HG03460 (cell line): ENCODE measurements at regions not wholly inside any gene's neighbourhood (a gene's known extent, or its start where the extent isn't known, plus 50 kb on each side); places are given as distances from the start of the nearest gene placed in this dataset.
"Not testable (repeated sequence)": the region's sequence is repeated elsewhere in the genome, so short reads cannot be mapped to it uniquely, and the experiment has no call there.

Experiments used
- ATAC-seq: cut with Tn5 transposase; IDR thresholded peaks from one replicate; pipeline ENCODE4 v1.9.1; 2021; ENCODE audit not compliant: unreplicated experiment

DNA sequence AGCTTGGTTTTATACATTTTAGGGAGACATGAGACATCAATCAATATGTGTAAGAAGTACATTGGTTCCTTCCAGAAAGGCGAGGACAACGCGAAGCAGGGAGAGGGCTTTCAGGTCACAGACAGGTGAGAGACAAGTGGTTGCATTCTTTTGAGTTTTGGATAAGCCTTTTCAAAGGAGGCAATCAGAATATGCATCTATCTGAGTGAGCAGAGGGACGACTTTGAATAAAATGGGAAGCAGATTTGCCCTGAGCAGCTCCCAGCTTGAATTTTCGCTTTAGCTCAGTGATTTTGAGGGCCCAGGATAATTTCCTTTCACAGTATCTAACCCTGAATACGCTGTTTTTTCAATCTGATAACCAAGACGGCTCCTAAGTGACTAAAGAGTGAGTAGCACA lies 82.5 kb upstream of the MYO3A start:
- ATAC-seq: no peak

- no peak for ATAC-seq
These were observed 81.6 kb upstream of the MYO3A start for GRCh38 chr10:25852364-25852941.

DNA sequence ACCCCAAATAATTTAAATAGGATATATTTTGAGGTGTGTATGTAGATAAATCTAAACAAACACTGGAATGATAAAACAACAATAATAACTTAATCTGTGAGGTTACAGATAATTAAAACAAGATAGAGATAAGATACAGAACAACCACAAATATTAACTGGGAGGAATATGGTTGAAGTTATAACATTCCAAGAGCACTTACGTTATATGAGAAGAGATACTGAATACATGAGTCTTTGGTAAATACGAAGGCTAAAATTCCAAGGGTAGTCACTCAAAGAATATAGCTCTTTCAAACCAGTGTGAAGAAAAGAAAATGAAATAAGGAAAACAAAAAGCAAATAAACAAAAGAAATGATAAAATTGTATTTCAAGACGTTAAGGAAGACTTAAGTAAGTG lies 76.0 kb upstream of the MYO3A start:
- no peak for ATAC-seq

DNA sequence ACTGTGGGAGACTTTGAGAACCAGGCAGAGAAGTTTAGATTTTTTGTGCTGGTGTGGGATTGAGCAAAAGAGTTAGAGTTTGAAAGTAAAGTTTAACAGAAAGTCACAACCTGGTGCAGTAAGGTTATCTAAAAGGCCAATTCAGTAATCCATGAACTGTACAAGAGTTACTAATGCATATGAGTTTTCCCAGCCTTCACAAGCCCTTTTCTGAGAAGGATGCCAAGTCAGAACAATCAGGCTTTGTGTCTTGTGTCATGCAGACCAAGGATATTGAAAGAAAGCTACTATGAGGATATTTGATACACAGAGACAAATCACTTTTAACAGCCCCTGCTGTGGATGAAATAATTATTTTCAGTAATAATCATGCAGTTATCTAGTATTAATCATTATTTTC lies 68.8 kb upstream of the MYO3A start:
- no peak for ATAC-seq

DNA sequence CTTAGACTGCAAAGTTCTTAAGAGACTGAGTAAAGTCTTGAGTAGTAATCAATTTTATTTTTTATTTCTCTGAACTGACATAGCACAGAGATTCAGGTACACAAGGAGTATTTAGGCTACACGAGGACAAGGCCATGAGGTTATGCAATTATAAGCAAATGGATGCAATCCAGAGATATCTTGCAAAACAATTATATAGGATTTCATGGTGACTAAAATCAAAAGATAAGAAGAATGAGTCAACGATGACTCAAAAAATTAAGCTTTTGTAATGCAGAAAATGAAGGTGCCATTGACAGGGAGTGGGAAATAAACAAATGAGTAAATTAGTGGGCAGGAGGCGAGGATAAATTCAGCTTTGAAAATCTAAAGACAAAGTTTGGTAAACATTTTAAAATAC lies 66.7 kb upstream of the MYO3A start:
- ATAC-seq: no peak

- ATAC-seq: no peak
These were observed 64.9 kb upstream of the MYO3A start for GRCh38 chr10:25869067-25869591.

GRCh38 chr10:25869609-25870008 lies 64.4 kb upstream of the MYO3A start:
- ATAC-seq: no peak

GRCh38 chr10:25874402-25874801 lies 59.6 kb upstream of the MYO3A start:
- not testable (repeated sequence) for ATAC-seq

DNA sequence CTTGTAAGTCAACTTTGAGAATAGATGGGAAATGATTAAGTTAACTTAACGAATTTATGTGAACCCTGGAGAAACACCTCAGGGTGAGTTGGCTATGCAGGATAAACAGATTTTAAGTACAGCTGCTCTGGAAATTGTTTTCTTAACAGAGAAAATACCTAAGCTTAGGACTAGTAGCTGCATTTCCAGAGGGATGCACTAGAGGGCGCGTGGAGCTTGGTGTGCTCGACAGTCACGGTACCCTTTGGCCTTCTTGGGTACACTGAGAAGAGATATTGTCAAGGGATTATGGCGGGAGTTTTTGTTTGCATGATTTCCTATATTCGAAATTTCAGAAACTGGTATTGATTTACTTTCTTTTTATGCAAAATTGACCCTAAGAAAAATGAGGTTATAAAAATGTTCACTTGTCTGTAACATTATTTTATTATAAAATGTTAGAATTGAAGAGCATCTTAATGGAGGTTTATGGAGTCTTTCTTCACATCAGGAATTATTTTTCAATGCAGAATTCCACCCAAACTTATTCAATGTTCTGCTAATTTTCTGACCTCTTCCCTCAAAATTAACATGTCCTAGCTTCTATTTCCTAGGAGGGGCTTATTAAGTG lies 58.4 kb upstream of the MYO3A start:
- peak; percentile 85 for ATAC-seq

DNA sequence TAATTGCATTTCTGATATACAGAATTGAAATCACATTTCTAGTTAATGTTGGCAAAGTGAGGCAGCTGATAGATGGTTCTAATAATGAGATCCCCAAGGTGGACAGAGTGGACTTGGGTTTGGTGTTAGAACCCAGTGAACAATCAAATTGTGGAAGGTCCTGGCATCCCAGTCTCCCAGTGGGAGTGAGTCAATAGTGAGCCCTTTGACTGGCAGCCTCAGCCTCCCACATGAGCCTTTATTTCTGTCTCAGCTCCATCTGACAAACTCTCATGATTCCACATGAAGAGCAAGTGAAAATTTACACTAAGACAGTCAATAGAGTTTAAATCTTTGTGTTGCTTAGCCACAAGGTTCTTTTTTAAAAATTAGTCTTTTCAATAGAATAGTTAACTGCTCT lies 56.7 kb upstream of the MYO3A start:
- no peak for ATAC-seq
